Non-pigmented ciliary epithelial cell (primary cell): ENCODE measurements at regions not wholly inside any gene's neighbourhood (a gene's known extent, or its start where the extent isn't known, plus 50 kb on each side); places are given as distances from the start of the nearest gene placed in this dataset.
"Not testable (repeated sequence)": the region's sequence is repeated elsewhere in the genome, so short reads cannot be mapped to it uniquely, and the experiment has no call there.

Experiments
- DNase-seq: peaks from one replicate; pipeline ENCODE4 v3.0.0-alpha.2; 2010; ENCODE audit warnings: low read depth

DNA sequence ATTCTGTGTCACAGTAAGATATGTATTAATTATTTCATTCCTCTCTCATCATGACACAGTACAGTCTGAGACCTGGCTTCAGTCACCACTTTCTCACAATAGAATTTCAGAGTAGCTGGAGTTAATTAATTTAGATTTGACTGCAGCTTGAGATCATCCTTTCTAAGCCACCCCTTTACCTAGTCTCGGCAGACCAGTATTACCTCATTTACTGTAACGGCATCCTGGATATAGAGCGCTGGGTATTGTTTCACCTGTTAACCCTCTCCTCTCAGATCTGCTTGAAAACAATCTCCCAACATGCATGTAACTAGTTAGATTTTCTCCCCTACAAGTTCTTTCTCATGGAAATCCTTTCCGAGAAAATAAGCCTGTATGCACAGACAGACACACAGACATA is 1057.5 kb downstream of the GATA3 start:
- DNase-seq, result no peak

- no peak for DNase-seq
Observed at GRCh38 chr10:9126728-9127127, 1072.2 kb downstream of the GATA3 start.

GRCh38 chr10:9137368-9137767 is 1082.9 kb downstream of the GATA3 start:
- DNase-seq, result no peak

- not testable (repeated sequence) for DNase-seq
Observed at GRCh38 chr10:9138829-9139228, 1084.3 kb downstream of the GATA3 start.

GRCh38 chr10:9140373-9140772 is 1085.9 kb downstream of the GATA3 start:
- no peak for DNase-seq

- no peak for DNase-seq
Observed at GRCh38 chr10:9147475-9147874, 1093.0 kb downstream of the GATA3 start.

- no peak for DNase-seq
Observed at GRCh38 chr10:9149134-9149533, 1094.6 kb downstream of the GATA3 start.

DNA sequence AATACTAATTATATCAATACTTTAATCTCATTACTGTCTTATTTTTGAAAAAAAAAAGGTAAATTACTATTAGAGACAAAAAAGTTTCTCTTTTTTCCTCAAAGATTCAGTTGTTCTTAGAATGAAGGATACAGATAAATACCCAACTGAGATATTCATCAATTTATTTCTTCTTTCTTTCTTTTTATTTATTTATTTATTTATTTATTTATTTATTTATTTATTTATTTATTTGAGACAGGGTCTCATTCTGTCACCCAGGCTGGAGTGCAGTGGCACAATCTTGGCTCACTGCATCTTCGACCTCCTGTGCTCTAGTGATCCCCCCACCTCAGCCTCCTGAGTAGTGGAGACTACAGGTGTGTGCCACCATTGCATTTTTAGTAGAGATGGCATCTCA is 1098.6 kb downstream of the GATA3 start:
- DNase-seq, result not testable (repeated sequence)

DNA sequence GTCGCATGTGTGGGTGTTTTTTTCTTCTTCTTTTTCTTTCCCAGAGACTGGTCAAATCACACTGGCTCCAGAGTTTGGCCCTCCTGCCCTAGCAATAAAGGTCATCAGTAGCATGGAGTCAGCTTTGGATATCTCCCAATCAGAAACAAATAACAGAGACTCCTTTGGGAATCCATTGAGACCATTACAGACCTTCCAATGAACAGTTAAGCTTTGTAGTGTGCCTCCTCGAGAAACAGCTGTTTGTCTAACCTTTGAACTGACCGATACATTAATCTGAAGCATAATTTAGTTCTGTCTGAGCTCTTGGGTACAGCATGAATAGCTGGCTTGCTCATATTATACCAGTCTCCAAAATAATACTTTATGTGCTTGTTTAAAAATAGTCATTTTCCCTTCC is 1103.2 kb downstream of the GATA3 start:
- no peak for DNase-seq

GRCh38 chr10:9158675-9159074 is 1104.2 kb downstream of the GATA3 start:
- DNase-seq, result no peak

DNA sequence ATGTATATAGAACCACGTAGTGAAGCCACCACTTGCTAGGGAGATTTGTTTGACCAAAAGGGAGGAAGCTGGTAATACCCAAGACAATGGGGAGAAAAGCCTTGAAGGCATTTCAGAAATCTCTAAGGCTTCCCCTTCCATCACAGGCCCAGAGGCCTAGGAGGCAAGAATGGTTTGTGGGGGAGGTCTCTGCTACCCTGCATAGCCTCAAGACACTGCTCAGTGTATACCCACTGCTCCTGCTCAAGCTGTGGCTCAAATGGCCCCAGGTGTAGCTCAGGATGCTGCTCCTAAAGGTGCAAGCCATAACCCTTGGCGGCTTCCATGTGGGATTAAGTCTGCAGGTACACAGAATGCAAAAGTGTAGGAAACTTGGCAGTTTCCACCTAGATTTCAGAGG is 1105.8 kb downstream of the GATA3 start:
- DNase-seq, result no peak

- no peak for DNase-seq
Observed at GRCh38 chr10:9163699-9164098, 1109.2 kb downstream of the GATA3 start.

DNA sequence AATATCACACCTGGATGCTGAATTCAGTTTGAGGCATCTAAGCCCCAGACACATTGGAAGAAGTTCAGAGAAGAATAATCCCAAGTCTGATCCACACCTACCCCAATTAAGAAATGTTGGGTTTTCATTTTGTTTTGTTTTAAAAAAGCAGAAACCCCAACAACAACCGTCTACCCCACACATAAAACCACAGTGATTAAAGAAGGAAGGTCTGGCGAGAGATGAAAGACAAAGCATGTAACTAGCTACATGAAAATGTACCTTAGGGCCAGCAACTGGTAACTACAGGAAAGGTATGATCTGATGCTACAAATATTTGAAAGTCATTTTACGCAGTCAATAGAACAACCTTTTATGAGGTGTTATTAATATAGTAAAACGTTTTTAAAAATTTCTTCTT is 1112.3 kb downstream of the GATA3 start:
- DNase-seq, result no peak

DNA sequence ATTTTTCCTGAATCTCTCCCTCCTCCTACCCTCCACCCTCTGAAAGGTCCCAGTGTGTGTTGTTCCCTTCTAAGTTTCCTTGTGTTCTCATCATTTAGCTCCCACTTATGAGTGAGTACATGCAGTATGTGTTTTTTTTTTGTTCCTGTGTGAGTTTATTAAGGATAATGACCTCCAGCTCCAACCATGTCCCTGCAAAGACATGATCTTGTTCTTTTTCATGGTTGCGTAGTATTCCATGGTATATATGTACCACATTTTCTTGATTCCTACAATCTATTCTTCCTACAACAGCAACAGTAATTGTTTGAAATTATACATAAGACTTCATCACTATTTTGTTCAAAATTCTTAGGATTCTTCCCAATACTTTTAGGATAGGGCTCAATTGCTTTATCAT is 1117.8 kb downstream of the GATA3 start:
- no peak for DNase-seq

- DNase-seq, result no peak
Observed at GRCh38 chr10:9175200-9175599, 1120.7 kb downstream of the GATA3 start.

- not testable (repeated sequence) for DNase-seq
Observed at GRCh38 chr10:9183197-9183880, 1128.9 kb downstream of the GATA3 start.

- no peak for DNase-seq
Observed at GRCh38 chr10:9188022-9188810, 1133.7 kb downstream of the GATA3 start.

- DNase-seq, result no peak
Observed at GRCh38 chr10:9189448-9189847, 1135.0 kb downstream of the GATA3 start.

GRCh38 chr10:9193120-9193519 is 1138.6 kb downstream of the GATA3 start:
- DNase-seq, result no peak

DNA sequence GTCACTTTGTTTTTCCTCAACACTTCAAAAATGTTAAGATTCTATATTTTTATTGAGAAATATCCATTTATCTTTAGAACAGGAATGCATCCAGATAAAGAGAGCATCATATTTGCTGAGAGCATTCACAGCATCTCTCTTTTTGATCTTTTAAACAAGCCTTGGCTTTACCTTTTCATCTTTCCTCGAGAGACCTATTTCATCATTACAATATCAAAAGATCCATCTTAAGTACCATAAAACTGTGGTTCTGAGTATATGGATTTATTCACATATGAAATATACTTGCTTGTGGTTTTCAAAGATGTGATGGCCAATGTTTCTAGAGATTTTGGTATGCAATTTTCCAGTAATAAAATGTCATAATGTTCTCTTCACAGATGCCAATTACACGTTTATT is 1140.9 kb downstream of the GATA3 start:
- no peak for DNase-seq

- DNase-seq, result peak; percentile 55
Observed at GRCh38 chr10:9198611-9199010, 1144.1 kb downstream of the GATA3 start.

DNA sequence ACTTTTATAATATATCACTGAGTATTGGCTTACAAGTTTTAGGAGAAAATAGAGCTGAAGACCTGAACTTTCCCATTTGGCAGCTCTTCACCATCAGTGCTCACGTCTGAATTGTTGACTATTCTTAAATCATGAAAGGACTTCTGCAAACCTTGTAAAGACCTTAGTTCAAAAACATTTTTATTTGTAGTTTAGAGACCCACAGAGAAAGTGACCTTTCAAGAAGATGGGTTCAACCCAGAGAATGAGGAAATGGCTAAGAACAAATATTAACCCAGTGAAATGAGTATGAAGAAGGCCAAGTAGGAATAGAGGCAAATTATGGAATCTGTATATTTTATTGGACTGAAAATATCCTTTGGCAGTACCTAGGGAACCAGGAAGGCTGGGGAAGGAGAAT is 1151.1 kb downstream of the GATA3 start:
- no peak for DNase-seq

DNA sequence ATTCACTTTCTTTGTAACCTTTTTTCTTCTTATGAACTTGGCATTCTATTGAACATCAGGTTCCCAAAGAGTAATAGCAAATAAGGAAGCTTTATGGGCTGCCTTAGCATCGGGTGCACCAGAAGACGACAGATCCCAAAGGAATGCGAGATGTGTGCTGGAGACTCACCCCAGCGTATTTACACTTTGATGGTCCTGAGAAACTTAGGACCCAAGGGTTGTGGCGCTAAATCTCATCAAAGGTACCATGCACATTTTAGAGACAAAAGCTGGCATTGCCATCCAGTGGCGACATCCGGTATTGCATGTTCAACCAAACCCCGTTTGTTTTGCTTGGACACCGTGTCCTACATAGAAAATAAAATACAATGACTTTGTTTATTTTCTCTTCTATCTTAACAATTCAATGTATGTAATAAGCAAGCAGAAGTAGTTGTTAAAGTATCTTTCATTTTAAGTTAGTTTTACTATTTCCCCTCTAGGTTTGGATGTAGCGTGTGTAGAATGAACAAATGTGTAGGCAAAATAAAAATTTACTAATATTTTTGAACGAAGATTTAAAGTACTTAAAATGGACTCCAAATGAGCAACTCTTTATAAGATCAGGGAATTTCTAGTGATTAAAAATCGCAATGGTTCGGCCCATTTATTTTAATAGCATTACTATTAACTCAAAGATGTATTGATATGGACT is 1154.8 kb downstream of the GATA3 start:
- no peak for DNase-seq
